Peyer's patch (tissue), 4 donors: ENCODE measurements at regions not wholly inside any gene's neighbourhood (a gene's known extent, or its start where the extent isn't known, plus 50 kb on each side); places are given as distances from the start of the nearest gene placed in this dataset.

ENCODE experiments used
- DNase-seq, 3 donors: peaks; one replicate each; pipeline ENCODE4 v3.0.0-alpha.2; 2017 to 2019
- H3K27ac ChIP-seq, 4 donors: fragments of 200-600 bp; sonication (generic); one replicate each; pipeline ENCODE4 v1.5.1; 2016 to 2019
- H3K27me3 ChIP-seq, 2 donors: fragments of 200-600 bp; sonication (generic); one replicate each; pipeline ENCODE4 v1.5.1; 2019
- H3K36me3 ChIP-seq, 3 donors: fragments of 200-600 bp; sonication (generic); one replicate each; pipeline ENCODE4 v1.5.1; 2016 to 2019
- H3K4me1 ChIP-seq, 4 donors: fragments of 200-600 bp; sonication (generic); one replicate each; pipeline ENCODE4 v1.5.1; 2016 to 2019
- H3K4me3 ChIP-seq, 4 donors: fragments of 200-600 bp; sonication (generic); 1 replicate in 3 of 4; 2 replicates in 1 of 4; pipeline ENCODE4 v1.5.1; 2016 to 2019; ENCODE audit warnings: mild to moderate bottlenecking in 1 of 4
- H3K9me3 ChIP-seq, 4 donors: fragments of 200-600 bp; sonication (generic); one replicate each; pipeline ENCODE4 v1.5.1; 2016 to 2019; ENCODE audit warnings: mild to moderate bottlenecking in 1 of 4
- CTCF ChIP-seq, 6 experiments: fragments of 450-650 bp in 4 of 6; fragments of 200-600 bp in 2 of 6; sonication (generic) in 1 of 6; IDR thresholded peaks; one replicate each; pipeline ENCODE4 v1.5.1; 2017 to 2019; ENCODE audit warnings: antibody characterized with exemption in 6 of 6, mild to moderate bottlenecking in 3 of 6, moderate library complexity in 1 of 6
- POLR2A ChIP-seq, 2 donors: fragments of 450-650 bp; IDR thresholded peaks; one replicate each; pipeline ENCODE4 v1.5.1; 2017; ENCODE audit warnings: antibody characterized with exemption in 2 of 2, mild to moderate bottlenecking in 2 of 2, moderate library complexity in 2 of 2

- Histone ChIP-seq H3K4me1 (no peaks in the 10 kb centered on the region), H3K4me3 (no peak overlapping the region), H3K27ac (no peak overlapping the region), H3K27me3 (no peaks in the 10 kb centered on the region), H3K9me3 (no peaks in the 10 kb centered on the region), H3K36me3 (no peaks in the 10 kb centered on the region)
- no peak for DNase-seq
- TF ChIP-seq POLR2A (IDR thresholded peaks at IDR 0.05): no peak
- no peak for TF ChIP-seq CTCF (IDR thresholded peaks at IDR 0.05)
Measured at GRCh38 chr4:22187203-22187820, 238.7 kb upstream of the KCNIP4 start.

- no peak for TF ChIP-seq CTCF (IDR thresholded peaks at IDR 0.05)
- DNase-seq: no peak
- no peak overlapping the region for H3K27ac ChIP-seq
- H3K4me1 ChIP-seq: no peaks in the 10 kb centered on the region
- no peaks in the 10 kb centered on the region for H3K27me3 ChIP-seq
- H3K36me3 ChIP-seq: no peaks in the 10 kb centered on the region
- no peaks in the 10 kb centered on the region for H3K9me3 ChIP-seq
- no peak overlapping the region for H3K4me3 ChIP-seq
Measured at GRCh38 chr4:22181736-22182135, 233.2 kb upstream of the KCNIP4 start.

- Histone ChIP-seq H3K4me1 (no peaks in the 10 kb centered on the region), H3K27ac (no peak overlapping the region), H3K27me3 (no peaks in the 10 kb centered on the region), H3K36me3 (no peaks in the 10 kb centered on the region), H3K9me3 (no peaks in the 10 kb centered on the region), H3K4me3 (no peak overlapping the region)
- DNase-seq: no peak
- TF ChIP-seq POLR2A (IDR thresholded peaks at IDR 0.05) (no peak), CTCF (IDR thresholded peaks at IDR 0.05) (no peak)
Measured at GRCh38 chr4:22179124-22179874, 230.7 kb upstream of the KCNIP4 start.

GRCh38 chr4:22174640-22175039, 226.1 kb upstream of the KCNIP4 start:
- TF ChIP-seq POLR2A (IDR thresholded peaks at IDR 0.05) (no peak), CTCF (IDR thresholded peaks at IDR 0.05) (no peak)
- H3K4me1 ChIP-seq: no peaks in the 10 kb centered on the region

GRCh38 chr4:22170353-22170752, 221.8 kb upstream of the KCNIP4 start:
- DNase-seq: no peak
- Histone ChIP-seq H3K9me3 (no peaks in the 10 kb centered on the region), H3K4me3 (no peak overlapping the region), H3K36me3 (no peaks in the 10 kb centered on the region), H3K27me3 (no peaks in the 10 kb centered on the region), H3K4me1 (no peaks in the 10 kb centered on the region), H3K27ac (no peak overlapping the region)
- TF ChIP-seq CTCF (IDR thresholded peaks at IDR 0.05) (no peak), POLR2A (IDR thresholded peaks at IDR 0.05) (no peak)

More at GRCh38 chr4:22174640-22175039, 226.1 kb upstream of the KCNIP4 start:
- DNase-seq: no peak
- Histone ChIP-seq H3K9me3 (no peaks in the 10 kb centered on the region), H3K36me3 (no peaks in the 10 kb centered on the region), H3K27ac (no peak overlapping the region), H3K27me3 (no peaks in the 10 kb centered on the region), H3K4me3 (no peak overlapping the region)
